GM19455 (cell line): ENCODE measurements at regions not wholly inside any gene's neighbourhood (a gene's known extent, or its start where the extent isn't known, plus 50 kb on each side); places are given as distances from the start of the nearest gene placed in this dataset.
A peak's percentile ranks its signal among the peaks of the same experiment; 100 is the strongest.

Experiments used
- ATAC-seq: cut with Tn5 transposase; IDR thresholded peaks from one replicate; pipeline ENCODE4 v1.9.1; 2021; ENCODE audit not compliant: unreplicated experiment

GRCh38 chr11:32039149-32039548 lies 51.7 kb upstream of the RCN1 start:
- ATAC-seq, result no peak

DNA sequence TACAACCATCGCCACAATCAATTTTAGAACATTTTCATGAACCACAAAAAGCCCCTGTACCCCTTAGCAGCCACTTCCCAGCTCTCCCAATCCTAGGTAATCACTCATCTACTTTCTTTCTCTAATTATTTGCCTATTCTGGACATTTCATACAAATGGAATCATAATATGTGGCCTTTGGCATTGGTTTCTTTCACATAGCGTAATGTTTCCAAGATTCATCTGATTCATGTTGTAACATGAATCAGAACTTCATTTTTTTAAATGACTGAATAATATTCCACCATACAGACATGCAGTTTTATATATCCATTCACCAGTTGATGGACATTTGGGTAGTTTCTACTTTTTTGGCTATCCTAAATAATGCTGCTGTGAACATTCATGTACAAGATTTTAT lies 56.2 kb upstream of the RCN1 start:
- no peak for ATAC-seq

GRCh38 chr11:32034149-32034548 lies 56.7 kb upstream of the RCN1 start:
- ATAC-seq, result no peak

GRCh38 chr11:32033491-32033890 lies 57.4 kb upstream of the RCN1 start:
- no peak for ATAC-seq

- no peak for ATAC-seq
Measured at GRCh38 chr11:32033067-32033466, 57.8 kb upstream of the RCN1 start.

- ATAC-seq, result no peak
Measured at GRCh38 chr11:32032478-32032877, 58.4 kb upstream of the RCN1 start.

- no peak for ATAC-seq
Measured at GRCh38 chr11:32032052-32032451, 58.8 kb upstream of the RCN1 start.

DNA sequence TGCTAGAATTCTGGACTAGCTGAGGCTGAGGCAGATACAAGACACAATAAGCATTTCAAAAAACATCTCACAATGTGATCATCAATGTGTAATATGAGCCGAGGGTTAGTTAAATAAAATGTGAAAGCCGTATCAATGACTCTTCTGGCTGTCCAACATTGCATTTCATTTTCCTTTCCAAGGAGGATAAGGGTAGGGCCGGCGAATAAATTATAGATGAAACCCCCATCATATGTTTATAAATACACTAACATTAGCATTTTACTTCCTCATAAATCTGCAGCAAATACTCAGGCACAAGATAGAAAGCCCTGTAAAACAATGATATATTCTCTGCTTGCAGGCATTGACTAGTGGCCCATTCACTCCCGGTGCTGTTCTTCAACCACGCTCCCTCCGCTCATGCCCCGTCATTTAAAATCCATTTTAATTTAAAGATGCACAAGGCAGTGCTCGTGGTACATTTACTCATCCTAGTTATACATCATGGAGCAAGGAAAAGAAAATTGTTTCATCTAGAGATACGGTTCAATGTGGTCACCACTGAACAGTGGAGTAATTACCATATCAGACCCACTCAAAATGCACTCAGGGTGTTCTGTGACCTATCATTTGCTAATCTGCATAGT lies 59.9 kb upstream of the RCN1 start:
- no peak for ATAC-seq

DNA sequence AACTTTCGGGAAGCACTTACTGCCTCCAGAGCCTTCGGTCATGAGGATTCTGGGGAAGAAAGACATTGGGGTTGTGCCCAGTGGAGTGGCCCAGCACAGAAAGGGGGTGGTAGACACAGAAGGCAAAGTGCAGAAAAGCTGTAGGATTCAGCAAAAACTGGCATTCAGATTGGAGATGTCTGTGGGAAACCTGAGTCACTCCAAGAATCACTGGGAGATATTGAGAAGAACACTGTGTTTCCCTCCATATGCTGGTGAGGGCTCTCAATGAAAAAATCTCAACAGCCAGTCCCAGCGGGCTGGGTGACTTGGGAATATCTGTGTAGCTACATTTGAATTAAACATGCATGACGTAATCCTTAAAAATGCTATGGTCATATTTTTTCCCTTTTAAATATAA lies 61.2 kb upstream of the RCN1 start:
- ATAC-seq, result no peak

GRCh38 chr11:32028201-32028600 lies 62.7 kb upstream of the RCN1 start:
- ATAC-seq, result no peak

- no peak for ATAC-seq
Measured at GRCh38 chr11:32026766-32027165, 64.1 kb upstream of the RCN1 start.

DNA sequence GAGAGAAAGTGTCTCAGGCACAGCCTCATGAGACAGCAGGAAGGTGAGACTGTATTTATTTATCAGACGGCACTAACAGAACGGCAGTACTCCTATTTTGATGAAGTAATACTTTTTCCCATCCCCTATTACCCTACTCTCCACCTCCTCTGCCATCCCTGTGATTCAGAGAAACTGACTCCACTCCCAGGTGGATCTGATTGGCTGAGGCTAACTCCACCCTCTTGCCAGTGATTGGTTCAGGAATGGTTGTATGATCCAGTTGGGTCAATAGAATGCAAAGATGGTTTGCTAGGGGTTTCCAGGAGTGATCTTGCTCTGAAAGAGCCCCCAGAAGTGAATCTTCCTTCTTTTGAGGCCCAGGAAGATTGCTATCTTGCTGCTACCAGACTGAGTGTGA lies 65.9 kb upstream of the RCN1 start:
- no peak for ATAC-seq

DNA sequence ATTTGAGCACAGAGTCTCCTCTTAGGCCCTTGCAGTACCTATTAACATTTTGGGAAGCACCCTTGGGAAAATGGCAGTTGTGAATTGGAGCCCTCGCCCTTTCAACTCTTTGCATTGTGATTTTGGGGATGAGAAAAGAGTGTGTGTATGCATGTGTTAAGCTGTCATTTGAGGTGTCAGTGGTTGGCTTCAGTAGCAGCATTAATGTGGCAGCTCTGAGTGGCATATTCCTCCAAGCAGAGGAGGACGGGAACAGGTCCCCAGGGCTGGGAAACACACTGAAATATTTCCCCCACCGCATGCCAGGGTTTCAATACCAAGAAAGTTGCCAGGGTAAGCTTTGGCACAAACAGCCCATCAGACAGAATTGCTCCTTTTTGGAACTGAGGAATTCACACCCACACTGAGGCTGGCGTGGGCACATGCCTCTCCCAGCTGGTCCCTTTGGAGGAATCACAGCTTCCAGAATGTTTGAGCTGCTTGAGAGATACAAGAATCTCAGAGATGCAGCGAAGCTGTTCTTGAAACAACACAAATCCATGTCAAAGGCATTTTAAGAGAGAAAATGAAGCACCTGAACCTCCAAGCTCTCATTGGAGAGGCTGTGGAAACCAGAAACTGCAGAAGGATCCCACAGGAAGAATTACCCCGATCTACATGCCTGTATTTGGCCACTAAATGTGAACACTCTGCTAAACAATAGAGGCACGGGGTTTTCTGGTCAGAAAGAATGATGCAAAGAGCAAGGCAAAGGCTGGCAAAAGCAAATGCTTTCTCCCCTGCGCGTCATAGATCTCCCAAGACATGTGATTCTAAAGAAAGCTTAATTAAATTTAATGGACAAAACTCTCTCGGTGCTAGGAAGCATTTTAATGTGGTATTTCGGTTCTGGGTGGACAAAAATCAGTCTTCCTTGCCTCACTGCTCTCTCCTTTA lies 67.2 kb upstream of the RCN1 start:
- ATAC-seq, result no peak

GRCh38 chr11:32018672-32019071 lies 72.2 kb upstream of the RCN1 start:
- ATAC-seq, result no peak

DNA sequence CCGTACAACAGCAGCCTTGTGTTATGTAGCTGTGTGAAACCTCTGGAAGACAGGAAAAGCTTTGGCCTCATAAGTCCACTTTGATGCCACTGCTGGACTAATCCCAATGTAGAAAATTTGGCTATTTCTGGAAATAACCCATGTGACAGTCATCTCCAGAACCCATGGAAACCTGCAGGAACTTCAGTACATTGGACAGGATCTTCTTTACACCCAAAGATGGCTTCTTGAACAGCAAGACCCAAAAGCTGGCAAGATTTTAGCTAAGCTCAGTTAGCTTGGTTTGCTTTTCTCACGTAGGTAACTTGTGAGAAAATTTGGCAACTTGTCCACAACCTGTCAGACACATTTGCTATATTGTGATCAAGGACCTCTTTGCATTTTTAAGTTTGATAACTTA lies 74.8 kb upstream of the RCN1 start:
- ATAC-seq, result no peak

DNA sequence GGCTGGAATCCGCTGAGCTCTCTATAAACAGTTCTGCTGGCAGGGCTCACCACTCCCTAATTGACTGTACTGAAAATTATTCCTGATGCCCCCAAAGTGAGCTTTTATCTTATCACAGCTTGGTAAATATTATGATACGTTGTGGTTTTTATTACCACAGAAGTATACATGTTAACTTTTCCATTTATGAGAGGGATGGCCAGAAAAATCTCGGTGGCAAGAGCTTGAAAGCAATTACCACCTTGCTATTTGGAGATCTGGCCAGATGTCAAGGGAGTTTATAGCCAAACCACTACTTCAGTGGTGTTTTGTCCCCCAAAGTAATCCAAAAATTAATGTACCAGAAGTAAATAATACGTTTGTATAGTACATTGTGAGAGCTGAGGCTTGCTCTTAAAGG lies 75.4 kb upstream of the RCN1 start:
- no peak for ATAC-seq

DNA sequence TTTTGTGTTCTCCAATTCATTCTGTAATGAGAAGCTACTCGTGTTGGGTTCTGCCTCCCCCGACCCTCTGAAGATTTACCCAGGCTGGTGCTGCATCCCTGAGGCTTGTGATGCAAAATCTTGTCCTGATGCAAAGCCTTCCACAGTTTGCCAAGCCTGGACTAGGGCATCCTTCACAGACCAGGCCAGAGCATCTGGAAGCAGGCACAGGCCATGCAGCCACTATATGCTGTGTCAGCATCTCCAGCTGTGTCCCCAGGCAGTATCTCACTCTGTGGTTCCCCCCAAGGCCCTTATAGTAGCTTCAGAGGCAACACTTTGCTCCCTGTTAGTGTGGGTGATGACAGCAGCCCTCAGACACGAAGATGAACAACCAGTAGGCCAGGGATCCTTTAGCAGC lies 77.3 kb upstream of the RCN1 start:
- no peak for ATAC-seq

DNA sequence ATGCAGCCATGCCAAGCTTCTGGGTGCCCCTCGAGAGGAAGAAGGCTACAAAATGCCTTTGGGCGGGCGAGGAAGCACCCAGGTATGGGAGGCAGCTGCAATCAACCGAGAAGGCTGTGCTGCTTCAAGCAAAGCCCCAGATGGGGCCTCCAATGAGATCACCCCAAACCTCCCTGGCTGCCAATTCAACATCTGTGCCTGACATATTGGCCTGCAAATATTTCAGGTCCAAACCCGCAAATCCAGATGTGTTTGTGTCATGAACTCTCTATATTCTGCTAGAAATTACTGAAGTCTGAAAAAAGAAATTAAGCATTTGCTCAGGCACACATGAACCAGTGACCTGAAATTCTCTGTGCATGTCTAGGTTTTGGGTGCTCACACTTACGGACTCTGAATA lies 78.8 kb upstream of the RCN1 start:
- no peak for ATAC-seq

- no peak for ATAC-seq
Measured at GRCh38 chr11:32008880-32009551, 81.9 kb upstream of the RCN1 start.

DNA sequence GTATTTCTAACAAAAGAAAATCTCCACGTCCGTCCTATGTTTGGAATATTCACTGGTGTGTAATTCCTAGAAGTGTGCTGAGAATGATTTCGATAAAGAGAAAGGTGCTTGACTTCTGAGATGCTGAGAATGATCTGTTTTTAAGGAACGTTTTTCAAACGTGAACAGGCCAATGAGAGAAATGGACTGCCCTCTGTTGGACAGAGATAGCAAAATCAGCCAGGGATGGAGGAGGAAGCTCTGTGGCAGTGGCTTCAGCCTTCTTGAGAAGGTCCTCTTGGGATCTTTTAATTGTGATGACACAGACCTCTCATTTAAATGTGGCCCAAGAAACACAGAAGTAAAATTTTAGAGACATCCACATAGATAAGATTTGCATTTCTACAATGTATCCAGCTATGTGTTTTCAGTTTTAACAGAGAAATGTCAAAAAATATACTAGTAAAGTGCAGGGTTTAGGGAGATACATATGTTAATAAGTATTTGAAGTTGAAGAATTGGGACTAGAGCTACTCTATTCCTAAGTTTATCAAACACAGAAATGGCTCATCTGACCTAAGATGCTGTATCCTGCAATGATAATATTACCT lies 84.0 kb upstream of the RCN1 start:
- peak; percentile 77 for ATAC-seq

DNA sequence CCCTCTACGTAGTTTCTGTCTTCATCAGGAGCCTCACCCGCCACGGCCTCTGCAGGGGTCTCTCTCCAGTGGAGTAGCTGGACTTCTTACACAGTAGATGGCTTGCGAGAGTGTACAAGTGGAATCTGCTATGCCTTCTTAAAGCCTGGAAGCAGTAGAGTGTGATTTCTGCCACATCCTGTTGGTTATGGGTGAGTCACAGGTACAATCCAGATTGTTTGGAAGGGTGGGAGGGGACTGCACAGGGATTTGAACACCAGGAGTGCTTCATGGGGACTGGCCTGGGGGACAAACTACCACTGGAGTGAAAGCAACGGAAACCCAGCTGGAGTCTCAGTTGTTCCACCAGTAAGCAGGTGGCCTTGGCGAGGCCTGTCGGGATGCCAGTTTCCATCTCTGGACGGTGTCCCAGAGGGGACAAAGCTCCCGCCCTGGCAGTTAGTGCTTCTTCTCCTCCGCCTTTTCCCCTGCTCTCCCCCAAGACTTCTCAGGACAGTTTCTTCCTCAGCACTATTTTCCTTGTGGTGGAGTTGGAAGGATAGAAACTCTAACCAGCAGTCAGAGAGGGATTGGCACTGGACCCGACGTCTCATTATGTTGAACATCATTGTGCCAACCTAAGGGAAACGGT lies 85.0 kb upstream of the RCN1 start:
- no peak for ATAC-seq
